Adrenal gland (tissue), 5 donors: ENCODE measurements at regions not wholly inside any gene's neighbourhood (a gene's known extent, or its start where the extent isn't known, plus 50 kb on each side); places are given as distances from the start of the nearest gene placed in this dataset.

Experiments
- POLR2A ChIP-seq, 2 donors: fragments of 450-650 bp; IDR thresholded peaks; one replicate each; pipeline ENCODE4 v1.6.1; 2017; ENCODE audit warnings: antibody characterized with exemption in 2 of 2, mild to moderate bottlenecking in 2 of 2, moderate library complexity in 1 of 2
- TF ChIP-seq, protein P1 (sequence below), 6 experiments: fragments of 450-650 bp in 4 of 6; fragments of 200-600 bp in 2 of 6; sonication (generic) in 1 of 6; IDR thresholded peaks; 1 replicate in 5 of 6; 2 replicates in 1 of 6; pipeline versions ENCODE4 v1.5.1 to v1.8.0; 2016 to 2021; ENCODE audit warnings: antibody characterized with exemption in 6 of 6, mild to moderate bottlenecking in 2 of 6, moderate library complexity in 1 of 6
- donor health status: DM: no; HTN: no; CAD: no.

DNA sequence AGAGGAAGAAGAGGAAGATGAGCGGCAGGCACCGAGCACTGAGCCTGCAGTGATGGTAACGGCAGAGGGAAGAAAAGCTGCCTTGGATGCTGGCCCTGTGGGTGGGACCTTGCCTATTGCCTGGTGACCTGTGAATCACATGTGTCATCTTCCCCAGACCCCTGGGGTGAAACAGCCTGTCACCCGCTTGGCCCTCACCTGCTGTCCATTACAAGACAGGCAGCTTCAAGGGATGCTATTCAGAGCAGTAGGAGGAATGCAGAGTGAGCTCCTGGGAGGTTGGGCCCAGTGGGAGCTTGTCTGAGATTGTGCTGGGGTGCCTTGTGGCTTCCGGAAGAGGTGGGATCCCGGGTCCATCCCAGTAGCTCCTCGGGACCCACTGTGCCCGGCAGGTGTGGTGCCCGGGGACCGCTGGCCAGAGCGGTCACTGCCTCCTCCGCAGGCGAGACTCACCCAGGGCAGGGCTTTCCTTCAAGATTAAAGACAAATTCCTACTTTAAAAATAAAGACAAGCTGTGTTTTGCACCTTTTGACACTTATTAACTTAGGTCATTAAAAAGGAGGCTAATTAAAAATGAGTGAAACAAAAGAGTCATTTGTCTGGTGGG is 440.2 kb upstream of the MKI67 start:
- TF ChIP-seq, protein P1, sequence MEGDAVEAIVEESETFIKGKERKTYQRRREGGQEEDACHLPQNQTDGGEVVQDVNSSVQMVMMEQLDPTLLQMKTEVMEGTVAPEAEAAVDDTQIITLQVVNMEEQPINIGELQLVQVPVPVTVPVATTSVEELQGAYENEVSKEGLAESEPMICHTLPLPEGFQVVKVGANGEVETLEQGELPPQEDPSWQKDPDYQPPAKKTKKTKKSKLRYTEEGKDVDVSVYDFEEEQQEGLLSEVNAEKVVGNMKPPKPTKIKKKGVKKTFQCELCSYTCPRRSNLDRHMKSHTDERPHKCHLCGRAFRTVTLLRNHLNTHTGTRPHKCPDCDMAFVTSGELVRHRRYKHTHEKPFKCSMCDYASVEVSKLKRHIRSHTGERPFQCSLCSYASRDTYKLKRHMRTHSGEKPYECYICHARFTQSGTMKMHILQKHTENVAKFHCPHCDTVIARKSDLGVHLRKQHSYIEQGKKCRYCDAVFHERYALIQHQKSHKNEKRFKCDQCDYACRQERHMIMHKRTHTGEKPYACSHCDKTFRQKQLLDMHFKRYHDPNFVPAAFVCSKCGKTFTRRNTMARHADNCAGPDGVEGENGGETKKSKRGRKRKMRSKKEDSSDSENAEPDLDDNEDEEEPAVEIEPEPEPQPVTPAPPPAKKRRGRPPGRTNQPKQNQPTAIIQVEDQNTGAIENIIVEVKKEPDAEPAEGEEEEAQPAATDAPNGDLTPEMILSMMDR (IDR thresholded peaks at IDR 0.05) = no peak
- TF ChIP-seq POLR2A (IDR thresholded peaks at IDR 0.05) = no peak
